ENCODE measurements at regions not wholly inside any gene's neighbourhood (a gene's known extent, or its start where the extent isn't known, plus 50 kb on each side); places are given as distances from the start of the nearest gene placed in this dataset.

DNA sequence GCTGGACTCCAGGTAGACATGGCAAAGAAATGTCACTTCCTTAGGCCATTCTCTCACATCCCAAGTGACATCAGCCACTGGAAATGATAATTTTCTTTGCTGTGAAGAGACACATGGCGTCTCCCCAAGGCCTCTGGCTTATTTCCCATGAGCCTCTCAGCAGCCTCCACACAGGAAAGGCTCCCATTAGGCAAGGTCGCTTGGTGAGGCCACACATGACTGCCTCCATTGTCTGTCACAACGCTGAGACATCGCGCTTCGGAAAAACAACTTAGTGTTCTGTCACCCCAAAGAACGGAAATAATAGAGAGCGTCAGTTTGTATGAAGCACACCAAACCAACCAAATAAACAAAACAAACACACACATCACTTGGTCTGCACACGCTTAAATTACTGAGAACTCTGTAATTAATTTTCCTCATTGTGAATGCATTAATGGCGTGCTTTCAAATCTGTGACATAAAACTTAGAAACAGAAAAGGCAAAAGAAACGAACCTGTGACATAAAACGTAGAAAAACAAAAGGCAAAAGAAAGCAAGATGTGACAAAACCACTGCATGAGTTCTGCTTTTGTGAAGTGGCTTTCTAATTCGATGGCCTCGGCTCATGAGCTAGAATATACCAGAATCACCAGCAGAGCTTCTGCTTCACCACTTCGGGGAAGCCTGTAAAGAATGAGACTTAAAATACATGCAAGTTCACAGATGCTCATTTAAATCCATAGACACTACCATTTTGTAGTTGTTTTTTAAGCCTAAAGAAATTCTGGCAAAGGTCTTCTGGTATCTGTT, 404.2 kb upstream of the SGCG start (continued):
- TF ChIP-seq ETS1 (IDR thresholded peaks at IDR 0.05) (no peak), EZH2phosphoT487 (IDR thresholded peaks at IDR 0.05; ENCODE audit: unreplicated experiment) (no peak), POLR2AphosphoS5 (IDR thresholded peaks at IDR 0.05; ENCODE audit: low read depth) (no peak), JUNB (IDR thresholded peaks at IDR 0.05; ENCODE audit: unreplicated experiment) (no peak)

DNA sequence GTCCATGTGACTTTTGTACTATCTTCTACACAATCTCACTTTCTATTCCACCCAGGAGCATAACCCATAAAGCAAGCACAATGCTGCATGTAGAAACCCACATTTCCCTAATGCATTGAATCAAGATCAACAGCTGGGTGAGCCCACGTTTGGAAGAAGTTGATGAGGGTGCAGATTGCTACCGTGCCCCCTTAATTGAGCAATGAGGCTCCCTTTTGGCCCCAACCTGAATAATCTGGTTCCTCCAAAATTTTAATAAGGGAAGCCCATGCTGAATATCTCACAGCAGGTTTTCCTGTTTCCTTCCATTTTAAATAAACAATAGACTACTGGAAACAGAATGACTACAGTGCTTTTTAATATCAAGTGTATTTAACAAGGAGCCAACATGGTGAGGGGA, 403.6 kb upstream of the SGCG start:
- Mint-ChIP-seq H3K4me3 (no peak overlapping the region), H3K9me3 (no peaks in the 10 kb centered on the region), H3K4me1 (no peaks in the 10 kb centered on the region), H3K27me3 (ENCODE audit: insufficient read depth, low read depth, poor library complexity) (peaks cover 3% of the 10 kb centered on the region), H3K27ac (no peak overlapping the region), H3K36me3 (ENCODE audit: low read depth) (no peaks in the 10 kb centered on the region)
- H3K27ac ChIP-seq (ENCODE audit: low read depth): no peak overlapping the region
- no peaks in the 10 kb centered on the region for H3K4me1 ChIP-seq (ENCODE audit: insufficient read depth)
- no peaks in the 10 kb centered on the region for H3K79me2 ChIP-seq (replicated peaks; ENCODE audit: insufficient read depth)
- no peak for ATAC-seq
- H3F3A ChIP-seq (replicated peaks; ENCODE audit: low read depth): no peaks in the 10 kb centered on the region
- no peak for TF ChIP-seq JUNB (IDR thresholded peaks at IDR 0.05; ENCODE audit: unreplicated experiment)
- H2AFZ ChIP-seq: no peak overlapping the region
- no peak for DNase-seq (ENCODE audit: low spot score)
- no peaks in the 10 kb centered on the region for H4K20me1 ChIP-seq (replicated peaks; ENCODE audit: insufficient read depth)
- H3K9me2 ChIP-seq (ENCODE audit: insufficient read depth): no peaks in the 10 kb centered on the region; the same call in 1 of the 2 replicates
- H3K27me3 ChIP-seq (ENCODE audit: insufficient read depth): no peaks in the 10 kb centered on the region
- no peak overlapping the region for H3K4me3 ChIP-seq
- H3K4me2 ChIP-seq: no peak overlapping the region
- no peaks in the 10 kb centered on the region for H3K36me3 ChIP-seq (ENCODE audit: insufficient read depth)

GRCh38 chr13:22789027-22789593, 391.7 kb upstream of the SGCG start:
- Histone ChIP-seq H3F3A (replicated peaks; ENCODE audit: low read depth) (no peaks in the 10 kb centered on the region), H3K9me2 (ENCODE audit: insufficient read depth) (no peaks in the 10 kb centered on the region), H3K36me3 (ENCODE audit: insufficient read depth) (no peaks in the 10 kb centered on the region), H2AFZ (peak overlapping the region; percentile 70; the same call in 1 of the 2 replicates), H4K20me1 (replicated peaks; ENCODE audit: insufficient read depth) (no peaks in the 10 kb centered on the region), H3K4me2 (no peak overlapping the region), H3K79me2 (replicated peaks; ENCODE audit: insufficient read depth) (no peaks in the 10 kb centered on the region), H3K4me3 (no peak overlapping the region), H3K27me3 (ENCODE audit: insufficient read depth) (no peaks in the 10 kb centered on the region), H3K27ac (ENCODE audit: low read depth) (no peak overlapping the region), H3K4me1 (ENCODE audit: insufficient read depth) (no peaks in the 10 kb centered on the region)
- Mint-ChIP-seq H3K4me3 (no peak overlapping the region), H3K9me3 (no peaks in the 10 kb centered on the region), H3K27me3 (ENCODE audit: insufficient read depth, low read depth, poor library complexity) (peaks cover 2% of the 10 kb centered on the region), H3K27ac (no peak overlapping the region), H3K4me1 (peaks cover 7% of the 10 kb centered on the region), H3K36me3 (ENCODE audit: low read depth) (no peaks in the 10 kb centered on the region)
- DNase-seq (ENCODE audit: low spot score): peak; percentile 5
- no peak for ATAC-seq
- TF ChIP-seq STAT1 (IDR thresholded peaks at IDR 0.05; ENCODE audit: unreplicated experiment) (no peak), REST (IDR thresholded peaks at IDR 0.05; ENCODE audit: unreplicated experiment) (no peak), JUNB (IDR thresholded peaks at IDR 0.05; ENCODE audit: unreplicated experiment) (no peak), EZH2 (IDR thresholded peaks at IDR 0.05; ENCODE audit: low read depth, unreplicated experiment) (no peak), ZNF462 (CRISPR knock-in tag; IDR thresholded peaks at IDR 0.05) (no peak)

Data from GM23338 (cell line).